Suppressor macrophage treated with lipopolysaccharide for 1 hour (primary cell): ENCODE measurements at regions not wholly inside any gene's neighbourhood (a gene's known extent, or its start where the extent isn't known, plus 50 kb on each side); places are given as distances from the start of the nearest gene placed in this dataset.
A peak's percentile ranks its signal among the peaks of the same experiment; 100 is the strongest.
"Not testable (repeated sequence)": the region's sequence is repeated elsewhere in the genome, so short reads cannot be mapped to it uniquely, and the experiment has no call there.

ENCODE experiments used
- DNase-seq, 3 donors: peaks; one replicate each; pipeline ENCODE4 v3.0.0-alpha.2; 2020 to 2022

- DNase-seq = no peak
Observed at GRCh38 chr20:51955756-51956155, 153.4 kb upstream of the SALL4 start.

DNA sequence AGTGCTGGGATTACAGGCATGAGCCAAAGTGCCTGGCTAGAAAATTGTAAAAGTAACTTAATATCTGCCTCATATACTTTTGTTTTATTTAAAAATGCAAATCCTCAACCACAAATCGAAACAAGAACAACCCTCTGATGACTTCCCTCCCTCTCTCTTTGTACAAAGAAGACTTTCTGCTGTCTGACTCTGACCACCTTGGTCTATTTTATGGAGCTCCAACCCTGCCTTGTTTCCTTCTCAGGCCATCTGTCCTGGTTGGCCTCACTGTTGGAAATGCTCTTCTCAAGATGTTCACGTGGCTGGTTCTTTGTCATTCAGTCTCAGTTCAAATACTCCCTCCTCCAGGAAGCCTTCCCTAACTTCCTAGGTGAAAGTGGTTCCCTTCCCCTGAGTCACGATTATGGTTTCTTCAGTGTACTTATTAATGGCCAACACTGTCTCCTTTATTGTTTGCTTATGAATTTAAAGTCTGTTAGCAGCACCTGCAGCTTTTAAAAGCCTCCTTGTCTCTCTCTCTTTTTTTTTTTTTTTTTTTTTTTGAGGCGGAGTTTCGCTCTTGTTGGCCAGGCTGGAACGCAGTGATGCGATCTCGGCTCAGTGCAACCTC, 151.5 kb upstream of the SALL4 start:
- DNase-seq = no peak

- no peak for DNase-seq
Observed at GRCh38 chr20:51950926-51951325, 148.6 kb upstream of the SALL4 start.

GRCh38 chr20:51946586-51946985, 144.3 kb upstream of the SALL4 start:
- no peak for DNase-seq

GRCh38 chr20:51945881-51946280, 143.6 kb upstream of the SALL4 start:
- no peak for DNase-seq

GRCh38 chr20:51945177-51945576, 142.9 kb upstream of the SALL4 start:
- no peak for DNase-seq

DNA sequence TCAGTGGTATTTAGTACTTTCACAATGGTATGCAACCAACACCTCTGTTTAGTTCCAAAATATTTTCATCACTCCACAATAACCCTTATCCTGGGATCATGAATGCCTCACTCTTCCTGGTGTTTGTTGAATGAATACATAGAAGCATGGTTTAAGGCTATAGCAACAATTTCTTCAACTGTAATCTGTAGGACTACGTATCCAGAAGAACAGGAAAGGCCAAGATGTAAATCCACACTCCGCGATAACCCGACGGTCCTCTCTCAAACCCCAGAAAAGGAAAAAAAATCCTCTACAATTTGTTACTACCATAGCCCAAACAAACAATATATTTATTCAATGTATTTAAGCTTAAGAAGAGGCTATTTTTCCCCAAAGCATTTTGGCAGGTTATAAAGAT, 141.4 kb upstream of the SALL4 start:
- no peak for DNase-seq

DNA sequence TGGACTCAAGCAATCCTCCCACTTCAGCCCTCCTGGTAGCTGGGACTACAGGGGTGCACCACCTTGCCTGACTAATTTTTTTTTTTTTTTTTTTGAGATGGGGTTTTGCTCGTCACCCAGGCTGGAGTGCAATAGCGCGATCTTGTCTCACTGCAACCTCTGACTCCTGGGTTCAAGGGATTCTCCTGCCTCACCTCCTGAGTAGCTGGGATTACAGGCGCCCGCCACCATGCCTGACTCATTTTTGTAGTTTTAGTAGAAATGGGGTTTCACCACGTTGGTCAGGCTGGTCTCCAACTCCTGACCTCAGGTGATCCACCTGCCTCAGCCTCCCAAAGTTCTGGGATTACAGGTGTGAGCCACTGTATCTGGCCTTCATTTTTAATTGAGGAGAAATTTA, 141.0 kb upstream of the SALL4 start:
- not testable (repeated sequence) for DNase-seq

DNA sequence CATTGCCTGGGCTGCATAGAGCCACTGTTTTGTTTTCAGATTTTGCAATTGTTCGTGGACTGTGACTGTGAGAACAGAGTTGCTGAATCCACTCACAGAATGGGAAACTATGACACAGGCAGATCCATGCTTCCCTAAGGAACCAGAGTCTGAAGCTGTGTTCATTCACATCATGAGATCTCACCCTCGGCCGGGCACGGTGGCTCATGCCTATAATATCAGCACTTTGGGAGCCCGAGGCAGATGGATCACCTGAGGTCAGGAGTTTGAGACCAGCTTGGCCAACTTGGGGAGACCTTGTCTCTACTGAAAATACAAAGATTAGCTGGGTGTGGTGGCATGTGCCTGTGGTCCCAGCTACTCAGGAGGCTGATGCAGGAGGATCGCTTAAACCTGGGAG, 139.2 kb upstream of the SALL4 start:
- DNase-seq = no peak

DNA sequence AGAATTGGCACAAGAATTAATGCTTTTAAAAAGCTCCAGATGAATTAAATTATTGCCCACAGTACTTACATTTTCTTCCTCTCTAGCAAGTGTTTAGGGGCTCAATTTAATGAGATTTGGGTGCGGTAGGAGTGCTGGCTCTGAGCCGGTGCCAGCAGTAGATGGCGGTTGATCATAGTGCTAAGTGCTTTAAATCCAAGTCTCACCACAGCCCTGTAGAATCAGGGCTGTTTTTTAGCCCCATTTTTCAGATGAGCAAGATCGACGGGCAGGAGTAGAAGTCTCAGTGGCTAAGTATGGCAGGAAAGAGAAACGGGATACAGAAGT, 136.9 kb upstream of the SALL4 start:
- DNase-seq = no peak

GRCh38 chr20:51938559-51939258, 136.4 kb upstream of the SALL4 start:
- peak in 1 of 3 donors; percentile 17 for DNase-seq

- DNase-seq = no peak
Observed at GRCh38 chr20:51937779-51938178, 135.5 kb upstream of the SALL4 start.

DNA sequence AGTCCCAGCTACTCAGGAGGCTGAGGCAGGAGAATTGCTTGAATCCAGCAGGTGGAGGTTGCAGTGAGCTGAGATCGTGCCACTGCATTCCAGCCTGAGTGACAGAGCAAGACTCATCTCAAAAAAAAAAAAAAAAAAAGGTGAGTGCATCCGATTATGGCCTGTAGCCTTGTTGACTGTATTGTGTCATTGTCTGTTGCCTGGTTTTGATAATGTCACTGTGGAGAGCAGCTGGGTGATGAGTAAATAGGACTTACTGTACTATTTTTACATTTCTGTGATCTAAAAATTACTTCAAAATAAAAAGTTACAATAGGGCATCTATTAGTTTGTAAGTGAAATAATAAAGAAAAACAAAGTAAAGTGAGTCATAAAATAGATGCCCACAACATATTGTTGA, 134.1 kb upstream of the SALL4 start:
- no peak for DNase-seq

DNA sequence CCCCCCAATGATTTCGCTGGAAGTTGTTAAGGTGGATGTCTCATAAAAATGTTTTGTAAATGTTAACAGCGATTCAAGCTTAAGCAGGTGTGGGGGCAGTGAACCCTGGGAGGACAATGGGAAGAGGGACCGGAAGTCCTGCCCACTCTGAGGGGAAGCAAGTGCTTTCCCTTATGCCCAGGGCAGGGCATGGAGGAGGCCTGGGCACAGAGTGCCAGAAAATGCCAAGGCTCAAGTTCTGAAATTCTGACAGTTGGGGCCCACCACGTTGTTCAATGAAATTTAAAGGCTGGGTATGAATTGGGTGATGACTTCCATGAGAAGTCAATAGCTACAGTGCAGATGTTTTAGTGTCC, 132.7 kb upstream of the SALL4 start:
- no peak for DNase-seq

DNA sequence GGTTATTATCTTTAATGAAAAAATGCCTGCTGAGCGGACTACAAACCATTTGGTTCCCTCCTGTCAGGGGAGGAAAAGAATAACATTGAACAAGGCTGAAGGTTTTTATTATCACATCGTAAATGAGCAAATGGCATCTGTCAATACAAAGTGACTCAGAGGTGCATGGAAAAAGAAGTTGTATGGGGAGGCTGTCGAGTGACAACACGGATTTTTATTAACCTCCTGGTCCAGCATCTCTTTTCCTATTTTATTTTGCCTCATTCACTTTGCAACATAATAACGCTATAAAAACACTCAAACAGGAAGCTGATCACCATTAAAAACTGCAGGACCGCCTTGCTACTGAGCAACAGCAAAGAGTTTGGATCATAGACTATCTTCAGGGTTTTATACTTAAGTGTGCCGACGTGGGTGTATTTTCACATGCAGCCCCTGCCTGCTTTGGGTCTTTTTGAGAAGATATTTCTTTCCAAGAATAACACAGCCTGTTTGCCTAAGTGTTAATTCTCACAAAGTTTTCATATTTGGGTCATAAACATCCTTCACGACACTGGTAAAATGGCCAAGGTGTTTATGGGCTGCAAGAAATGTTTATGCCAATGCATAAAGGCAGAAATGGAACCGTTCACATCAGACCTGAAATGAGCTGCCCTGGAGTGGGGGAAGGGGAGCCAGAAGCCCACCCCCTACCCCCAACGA, 132.1 kb upstream of the SALL4 start:
- no peak for DNase-seq

DNA sequence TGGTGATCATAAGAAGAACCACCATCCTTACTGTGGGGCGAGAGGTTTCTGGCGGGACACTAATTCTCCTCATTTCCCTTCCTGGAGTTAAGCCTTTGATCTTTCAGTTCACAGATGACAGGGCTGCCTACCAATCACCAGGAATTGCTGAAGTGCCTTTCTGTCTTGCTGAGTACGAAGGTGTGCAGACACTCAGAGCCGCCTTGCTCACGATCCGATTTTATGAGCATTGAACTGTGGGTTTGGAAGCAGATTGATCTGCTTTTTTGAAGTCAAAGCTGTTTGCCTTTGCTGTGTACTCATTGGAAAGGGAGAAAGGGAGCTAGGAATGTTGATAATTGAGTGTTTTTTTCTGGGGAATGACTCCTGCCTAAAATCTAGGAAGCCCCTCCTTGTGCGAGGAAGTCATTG, 129.1 kb upstream of the SALL4 start:
- no peak for DNase-seq

DNA sequence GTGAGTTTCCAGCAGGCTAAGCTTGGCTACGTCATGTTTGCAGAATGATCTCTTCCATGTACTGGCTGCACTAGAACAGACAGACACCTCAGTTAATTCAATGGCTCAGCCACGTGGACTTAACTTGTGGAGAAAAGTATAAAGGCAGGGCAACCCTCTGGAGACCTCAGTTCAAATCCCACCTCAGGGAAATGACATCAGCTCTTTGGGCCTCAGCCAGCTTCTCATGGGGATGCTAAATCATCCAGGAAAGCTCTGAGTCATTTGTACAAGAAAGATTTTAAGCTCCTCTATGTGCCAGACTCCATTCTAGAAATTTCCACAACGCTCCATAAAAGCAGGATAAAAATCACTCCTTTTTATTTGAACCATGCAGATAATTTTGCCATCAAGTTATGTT, 128.5 kb upstream of the SALL4 start:
- DNase-seq = peak in 1 of 3 donors; percentile 20

DNA sequence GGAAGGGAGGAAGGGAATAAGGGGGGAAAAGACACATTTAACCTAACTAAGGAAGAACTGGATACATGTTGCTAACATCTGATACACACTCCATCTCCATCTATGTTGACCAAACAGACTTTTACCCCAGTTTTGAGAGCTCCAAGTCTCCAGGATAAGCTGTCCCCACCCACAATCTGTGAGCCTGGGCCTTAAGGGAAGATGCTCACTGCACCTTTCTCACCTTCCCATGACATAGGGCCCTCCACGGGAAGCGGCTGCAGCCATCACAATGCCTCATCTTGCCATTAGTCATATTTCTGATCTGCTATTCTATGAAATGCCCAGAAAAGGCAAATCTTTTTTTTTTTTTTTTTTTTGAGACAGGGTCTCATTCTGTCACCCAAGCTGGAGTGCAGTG, 126.6 kb upstream of the SALL4 start:
- DNase-seq = peak in 1 of 3 donors; percentile 8

- DNase-seq = not testable (repeated sequence)
Observed at GRCh38 chr20:51927970-51928369, 125.6 kb upstream of the SALL4 start.

- peak; percentile 8 to 38 (median 20) for DNase-seq
Observed at GRCh38 chr20:51926670-51927305, 124.5 kb upstream of the SALL4 start.

DNA sequence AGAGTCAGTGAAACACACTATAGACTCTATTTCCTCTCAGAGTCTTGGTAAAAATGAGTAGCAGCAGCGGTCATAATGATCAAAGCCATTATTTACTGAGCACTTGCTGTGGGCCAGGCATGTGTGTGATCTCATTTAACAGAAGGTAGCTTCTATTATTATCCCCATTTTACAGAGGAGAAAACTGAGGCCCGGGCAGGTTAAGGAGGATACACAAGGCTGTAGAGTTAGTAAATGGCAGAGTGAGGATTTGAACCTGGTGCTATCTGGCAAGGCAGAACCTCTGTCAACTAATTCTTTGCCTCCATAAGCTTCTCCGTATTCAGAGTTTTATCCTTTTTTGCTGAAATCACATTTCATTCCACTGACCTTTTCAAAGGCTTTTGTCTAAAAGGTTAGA, 122.2 kb upstream of the SALL4 start:
- DNase-seq = no peak

DNA sequence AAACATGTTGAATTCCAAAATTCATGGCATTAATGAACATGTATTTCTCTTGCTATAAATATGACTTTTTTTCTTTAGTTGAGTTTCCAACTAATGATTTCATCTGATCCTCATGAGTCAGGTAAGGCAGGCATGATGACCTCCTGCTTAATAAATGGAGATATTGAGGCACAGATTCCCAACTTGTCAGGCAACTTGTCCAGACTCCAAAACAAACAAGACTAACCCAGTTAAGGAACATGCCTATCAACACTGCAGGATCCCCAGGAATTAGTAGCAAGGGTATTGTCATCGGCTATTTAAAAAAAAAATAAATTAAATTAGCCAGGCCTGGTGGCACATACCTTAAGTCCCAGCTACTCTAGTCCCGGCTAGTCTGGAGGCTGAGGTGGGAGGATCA, 121.3 kb upstream of the SALL4 start:
- DNase-seq = no peak

- DNase-seq = not testable (repeated sequence)
Observed at GRCh38 chr20:51922812-51923211, 120.5 kb upstream of the SALL4 start.

DNA sequence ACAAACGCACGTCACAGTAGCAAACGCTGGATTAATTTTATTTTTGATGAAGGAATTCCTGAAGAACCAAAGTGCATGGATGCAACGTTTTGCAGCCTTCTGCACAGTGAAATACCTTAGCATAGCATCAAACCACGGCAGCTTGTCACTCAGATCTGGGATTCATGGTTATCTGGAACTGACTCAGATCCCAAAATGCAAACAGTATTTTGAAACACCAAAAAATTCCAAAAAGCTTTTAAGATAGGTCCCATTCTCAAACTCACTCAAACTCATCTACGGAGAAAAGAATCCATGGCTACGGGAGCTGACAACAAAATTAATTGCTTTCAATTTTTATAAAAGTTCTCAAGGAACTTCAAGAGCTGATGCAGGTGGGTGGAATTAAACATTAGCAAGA, 116.2 kb upstream of the SALL4 start:
- DNase-seq = no peak
